Stimulated activated CD4-positive, alpha-beta T cell treated with anti-CD3 and anti-CD28 coated beads, Interleukin-2, amount 100 ng/mL, for 24 hours (primary cell): ENCODE measurements at regions not wholly inside any gene's neighbourhood (a gene's known extent, or its start where the extent isn't known, plus 50 kb on each side); places are given as distances from the start of the nearest gene placed in this dataset.

Experiments
- DNase-seq, 2 donors: peaks; one replicate each; pipeline ENCODE4 v3.0.0-alpha.2; 2020

GRCh38 chr1:34668063-34668462 lies 86.8 kb upstream of the GJB5 start:
- no peak for DNase-seq

GRCh38 chr1:34670982-34671381 lies 83.9 kb upstream of the GJB5 start:
- no peak for DNase-seq

GRCh38 chr1:34671887-34672286 lies 83.0 kb upstream of the GJB5 start:
- DNase-seq, result no peak

GRCh38 chr1:34681480-34682451 lies 73.1 kb upstream of the GJB5 start:
- peak; percentile 51 to 59 for DNase-seq

- no peak for DNase-seq
Measured at GRCh38 chr1:34682452-34683223, 72.2 kb upstream of the GJB5 start.

- DNase-seq, result no peak
Measured at GRCh38 chr1:34683616-34684015, 71.2 kb upstream of the GJB5 start.

GRCh38 chr1:34684266-34684665 lies 70.6 kb upstream of the GJB5 start:
- peak in 1 of 2 donors; percentile 6 for DNase-seq

GRCh38 chr1:34685225-34685624 lies 69.6 kb upstream of the GJB5 start:
- no peak for DNase-seq

- no peak for DNase-seq
Measured at GRCh38 chr1:34686531-34686930, 68.3 kb upstream of the GJB5 start.

- no peak for DNase-seq
Measured at GRCh38 chr1:34688006-34688741, 66.7 kb upstream of the GJB5 start.

- DNase-seq, result no peak
Measured at GRCh38 chr1:34690269-34690668, 64.6 kb upstream of the GJB5 start.

GRCh38 chr1:34693081-34693480 lies 61.8 kb upstream of the GJB5 start:
- DNase-seq, result no peak

GRCh38 chr1:34694383-34694782 lies 60.5 kb upstream of the GJB5 start:
- no peak for DNase-seq

GRCh38 chr1:34695580-34695979 lies 59.3 kb upstream of the GJB5 start:
- DNase-seq, result no peak

GRCh38 chr1:34696230-34696629 lies 58.6 kb upstream of the GJB5 start:
- no peak for DNase-seq

- no peak for DNase-seq
Measured at GRCh38 chr1:34696981-34697380, 57.9 kb upstream of the GJB5 start.

- no peak for DNase-seq
Measured at GRCh38 chr1:34697818-34698217, 57.0 kb upstream of the GJB5 start.

- no peak for DNase-seq
Measured at GRCh38 chr1:34701326-34702060, 53.4 kb upstream of the GJB5 start.
